ENCODE measurements at regions not wholly inside any gene's neighbourhood (a gene's known extent, or its start where the extent isn't known, plus 50 kb on each side); places are given as distances from the start of the nearest gene placed in this dataset.

DNA sequence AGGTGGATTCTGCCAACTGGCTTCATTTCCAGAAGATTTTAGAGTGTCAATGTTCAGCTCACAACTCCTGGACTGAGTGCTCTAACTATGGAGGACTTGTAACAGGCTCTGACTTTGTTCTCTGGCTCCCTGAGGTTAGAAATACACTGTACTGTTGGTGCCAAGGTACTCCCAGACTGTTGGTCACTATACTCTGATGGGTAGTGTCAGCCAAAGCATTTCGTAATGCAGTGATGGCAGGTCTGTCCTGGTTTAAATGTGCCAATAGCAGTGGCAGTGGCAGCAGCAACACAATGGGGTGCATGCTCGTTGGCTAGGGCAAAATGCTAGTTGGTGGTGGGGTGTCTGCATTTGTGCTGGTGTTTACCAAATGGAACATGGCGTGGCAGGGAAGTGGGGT, 472.2 kb downstream of the TDRD3 start:
- TF ChIP-seq, protein P1, sequence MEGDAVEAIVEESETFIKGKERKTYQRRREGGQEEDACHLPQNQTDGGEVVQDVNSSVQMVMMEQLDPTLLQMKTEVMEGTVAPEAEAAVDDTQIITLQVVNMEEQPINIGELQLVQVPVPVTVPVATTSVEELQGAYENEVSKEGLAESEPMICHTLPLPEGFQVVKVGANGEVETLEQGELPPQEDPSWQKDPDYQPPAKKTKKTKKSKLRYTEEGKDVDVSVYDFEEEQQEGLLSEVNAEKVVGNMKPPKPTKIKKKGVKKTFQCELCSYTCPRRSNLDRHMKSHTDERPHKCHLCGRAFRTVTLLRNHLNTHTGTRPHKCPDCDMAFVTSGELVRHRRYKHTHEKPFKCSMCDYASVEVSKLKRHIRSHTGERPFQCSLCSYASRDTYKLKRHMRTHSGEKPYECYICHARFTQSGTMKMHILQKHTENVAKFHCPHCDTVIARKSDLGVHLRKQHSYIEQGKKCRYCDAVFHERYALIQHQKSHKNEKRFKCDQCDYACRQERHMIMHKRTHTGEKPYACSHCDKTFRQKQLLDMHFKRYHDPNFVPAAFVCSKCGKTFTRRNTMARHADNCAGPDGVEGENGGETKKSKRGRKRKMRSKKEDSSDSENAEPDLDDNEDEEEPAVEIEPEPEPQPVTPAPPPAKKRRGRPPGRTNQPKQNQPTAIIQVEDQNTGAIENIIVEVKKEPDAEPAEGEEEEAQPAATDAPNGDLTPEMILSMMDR (IDR thresholded peaks at IDR 0.05): no peak
- no peak for TF ChIP-seq POLR2A (IDR thresholded peaks at IDR 0.05)

Data from vagina (tissue), 2 donors.